Colonic mucosa (tissue), 4 donors: ENCODE measurements at regions not wholly inside any gene's neighbourhood (a gene's known extent, or its start where the extent isn't known, plus 50 kb on each side); places are given as distances from the start of the nearest gene placed in this dataset.

Experiments used
- DNase-seq: peaks from one replicate; pipeline ENCODE4 v3.0.0-alpha.2; 2020
- H3K27ac ChIP-seq: fragments of 200-600 bp; one replicate; pipeline ENCODE4 v1.8.0; 2021
- H3K27me3 ChIP-seq: fragments of 200-600 bp; one replicate; pipeline ENCODE4 v1.8.0; 2021
- H3K36me3 ChIP-seq: fragments of 200-600 bp; one replicate; pipeline ENCODE4 v1.8.0; 2021
- H3K4me1 ChIP-seq: fragments of 200-600 bp; one replicate; pipeline ENCODE4 v1.8.0; 2021; ENCODE audit warnings: mild to moderate bottlenecking
- H3K4me3 ChIP-seq: fragments of 200-600 bp; one replicate; pipeline ENCODE4 v1.8.0; 2021
- H3K9ac ChIP-seq, 2 donors: one replicate each; pipeline ENCODE4 v1.7.0; 2013; ENCODE audit warnings: control low read depth in 2 of 2, low read depth in 2 of 2, low read length in 2 of 2
- H3K9me3 ChIP-seq: fragments of 200-600 bp; one replicate; pipeline ENCODE4 v1.8.0; 2021
- intact Hi-C: fragments of 100-400 bp; cut with DNase I; formaldehyde crosslinking; loops from one replicate; pipeline ENCODE4 v1.14.1; 2022
- TF ChIP-seq, protein P1 (sequence below): fragments of 200-600 bp; IDR thresholded peaks from one replicate; pipeline ENCODE4 v1.8.0; 2022; ENCODE audit warnings: antibody characterized with exemption, mild to moderate bottlenecking
- donor health status: healthy.
- donor health status: DM: no; HTN: no; CAD: no.
- donor health status: DM: no; HTN: no; CAD: no.

- Histone ChIP-seq H3K9me3 (no peaks in the 10 kb centered on the region), H3K36me3 (no peaks in the 10 kb centered on the region), H3K4me1 (no peaks in the 10 kb centered on the region), H3K9ac (no peak overlapping the region), H3K4me3 (no peak overlapping the region), H3K27ac (no peak overlapping the region), H3K27me3 (no peaks in the 10 kb centered on the region)
- TF ChIP-seq, protein P1, sequence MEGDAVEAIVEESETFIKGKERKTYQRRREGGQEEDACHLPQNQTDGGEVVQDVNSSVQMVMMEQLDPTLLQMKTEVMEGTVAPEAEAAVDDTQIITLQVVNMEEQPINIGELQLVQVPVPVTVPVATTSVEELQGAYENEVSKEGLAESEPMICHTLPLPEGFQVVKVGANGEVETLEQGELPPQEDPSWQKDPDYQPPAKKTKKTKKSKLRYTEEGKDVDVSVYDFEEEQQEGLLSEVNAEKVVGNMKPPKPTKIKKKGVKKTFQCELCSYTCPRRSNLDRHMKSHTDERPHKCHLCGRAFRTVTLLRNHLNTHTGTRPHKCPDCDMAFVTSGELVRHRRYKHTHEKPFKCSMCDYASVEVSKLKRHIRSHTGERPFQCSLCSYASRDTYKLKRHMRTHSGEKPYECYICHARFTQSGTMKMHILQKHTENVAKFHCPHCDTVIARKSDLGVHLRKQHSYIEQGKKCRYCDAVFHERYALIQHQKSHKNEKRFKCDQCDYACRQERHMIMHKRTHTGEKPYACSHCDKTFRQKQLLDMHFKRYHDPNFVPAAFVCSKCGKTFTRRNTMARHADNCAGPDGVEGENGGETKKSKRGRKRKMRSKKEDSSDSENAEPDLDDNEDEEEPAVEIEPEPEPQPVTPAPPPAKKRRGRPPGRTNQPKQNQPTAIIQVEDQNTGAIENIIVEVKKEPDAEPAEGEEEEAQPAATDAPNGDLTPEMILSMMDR = no peak
- no peak for DNase-seq
- intact Hi-C loops = no loop called here
These were observed 186.9 kb upstream of the MGMT start for GRCh38 chr10:129280155-129280502.

- no peak for DNase-seq
- no peaks in the 10 kb centered on the region for H3K36me3 ChIP-seq
- no peak overlapping the region for H3K4me3 ChIP-seq
- no peaks in the 10 kb centered on the region for H3K27me3 ChIP-seq
- H3K9me3 ChIP-seq = no peaks in the 10 kb centered on the region
- intact Hi-C loops = no loop called here
- no peaks in the 10 kb centered on the region for H3K4me1 ChIP-seq
- no peak overlapping the region for H3K9ac ChIP-seq
- TF ChIP-seq, protein P1 = no peak
- H3K27ac ChIP-seq = no peak overlapping the region
These were observed 186.0 kb upstream of the MGMT start for GRCh38 chr10:129280908-129281586.

GRCh38 chr10:129285459-129285858 is 181.6 kb upstream of the MGMT start:
- intact Hi-C loops = no loop called here
- Histone ChIP-seq H3K27me3 (no peaks in the 10 kb centered on the region), H3K9me3 (no peaks in the 10 kb centered on the region), H3K9ac (no peak overlapping the region), H3K36me3 (no peaks in the 10 kb centered on the region), H3K4me3 (no peak overlapping the region), H3K4me1 (no peaks in the 10 kb centered on the region), H3K27ac (no peak overlapping the region)
- TF ChIP-seq, protein P1 = no peak
- DNase-seq = no peak

GRCh38 chr10:129288999-129289584 is 177.9 kb upstream of the MGMT start:
- H3K9me3 ChIP-seq = no peaks in the 10 kb centered on the region
- no peak for DNase-seq
- no peak overlapping the region for H3K27ac ChIP-seq
- no peaks in the 10 kb centered on the region for H3K4me1 ChIP-seq
- no peak overlapping the region for H3K4me3 ChIP-seq
- no peaks in the 10 kb centered on the region for H3K27me3 ChIP-seq
- no peaks in the 10 kb centered on the region for H3K36me3 ChIP-seq
- no peak overlapping the region for H3K9ac ChIP-seq
- intact Hi-C loops = no loop called here
- TF ChIP-seq, protein P1 = no peak

GRCh38 chr10:129293991-129294700 is 172.9 kb upstream of the MGMT start:
- no peaks in the 10 kb centered on the region for H3K36me3 ChIP-seq
- DNase-seq = no peak
- H3K9ac ChIP-seq = no peak overlapping the region
- no peaks in the 10 kb centered on the region for H3K4me1 ChIP-seq
- no peak overlapping the region for H3K4me3 ChIP-seq
- intact Hi-C loops = no loop called here
- H3K27ac ChIP-seq = no peak overlapping the region
- H3K9me3 ChIP-seq = no peaks in the 10 kb centered on the region
- H3K27me3 ChIP-seq = no peaks in the 10 kb centered on the region
- TF ChIP-seq, protein P1 = no peak
